ENCODE measurements at regions not wholly inside any gene's neighbourhood (a gene's known extent, or its start where the extent isn't known, plus 50 kb on each side); places are given as distances from the start of the nearest gene placed in this dataset.

DNA sequence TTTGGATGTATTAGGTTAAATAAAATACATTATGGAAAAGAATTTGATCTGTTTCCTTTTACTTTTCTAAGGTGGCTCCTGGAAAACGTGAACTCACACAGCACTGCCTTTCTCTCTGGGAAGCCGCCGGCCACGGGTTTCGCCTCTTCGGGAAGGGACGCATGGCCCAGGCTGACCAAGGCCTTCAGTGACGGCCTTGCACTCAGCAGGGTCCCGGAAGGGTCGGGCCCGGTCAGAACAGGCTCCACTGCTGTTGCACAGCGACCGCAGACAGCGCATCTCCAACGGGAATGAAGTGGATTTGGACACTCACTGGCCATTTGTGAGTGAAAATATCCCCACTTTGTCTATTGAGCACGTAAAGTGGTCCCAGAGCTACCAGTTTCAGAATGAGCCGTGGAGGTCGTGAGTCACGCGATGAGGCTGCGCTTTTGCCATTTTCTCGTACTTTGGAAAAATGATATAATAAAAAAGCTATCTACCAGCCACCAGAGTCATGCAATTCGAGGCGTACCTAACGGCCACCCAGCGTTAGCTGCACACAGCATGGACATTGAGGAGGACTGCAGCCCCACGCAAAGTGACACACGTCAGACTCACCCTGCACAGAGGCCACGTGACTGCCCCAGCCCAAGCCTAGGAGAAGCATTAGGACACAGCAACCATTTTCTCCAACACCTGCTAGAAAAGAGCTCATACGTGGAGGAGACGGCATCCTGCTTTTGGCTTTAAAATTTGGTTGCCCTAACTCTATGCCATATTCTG lies 244.3 kb downstream of the TTLL2 start:
- TF ChIP-seq, protein P1, sequence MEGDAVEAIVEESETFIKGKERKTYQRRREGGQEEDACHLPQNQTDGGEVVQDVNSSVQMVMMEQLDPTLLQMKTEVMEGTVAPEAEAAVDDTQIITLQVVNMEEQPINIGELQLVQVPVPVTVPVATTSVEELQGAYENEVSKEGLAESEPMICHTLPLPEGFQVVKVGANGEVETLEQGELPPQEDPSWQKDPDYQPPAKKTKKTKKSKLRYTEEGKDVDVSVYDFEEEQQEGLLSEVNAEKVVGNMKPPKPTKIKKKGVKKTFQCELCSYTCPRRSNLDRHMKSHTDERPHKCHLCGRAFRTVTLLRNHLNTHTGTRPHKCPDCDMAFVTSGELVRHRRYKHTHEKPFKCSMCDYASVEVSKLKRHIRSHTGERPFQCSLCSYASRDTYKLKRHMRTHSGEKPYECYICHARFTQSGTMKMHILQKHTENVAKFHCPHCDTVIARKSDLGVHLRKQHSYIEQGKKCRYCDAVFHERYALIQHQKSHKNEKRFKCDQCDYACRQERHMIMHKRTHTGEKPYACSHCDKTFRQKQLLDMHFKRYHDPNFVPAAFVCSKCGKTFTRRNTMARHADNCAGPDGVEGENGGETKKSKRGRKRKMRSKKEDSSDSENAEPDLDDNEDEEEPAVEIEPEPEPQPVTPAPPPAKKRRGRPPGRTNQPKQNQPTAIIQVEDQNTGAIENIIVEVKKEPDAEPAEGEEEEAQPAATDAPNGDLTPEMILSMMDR (IDR thresholded peaks at IDR 0.05; ENCODE audit: poor library complexity, severe bottlenecking): no peak
- no peak overlapping the region for H3K4me3 ChIP-seq (ENCODE audit: severe bottlenecking)
- no peaks in the 10 kb centered on the region for H3K27me3 ChIP-seq (ENCODE audit: insufficient read depth, poor library complexity, severe bottlenecking)
- DNase-seq (ENCODE audit: low spot score) (no peak), ATAC-seq (ENCODE audit: low read depth) (no peak)
- no peak overlapping the region for H3K27ac ChIP-seq (ENCODE audit: poor library complexity, severe bottlenecking)
- no peaks in the 10 kb centered on the region for H3K4me1 ChIP-seq (ENCODE audit: insufficient read depth, poor library complexity, severe bottlenecking)
- no peaks in the 10 kb centered on the region for H3K9me3 ChIP-seq (ENCODE audit: severe bottlenecking)
- no peaks in the 10 kb centered on the region for H3K36me3 ChIP-seq (ENCODE audit: low read depth)

GRCh38 chr6:167569879-167570278 lies 245.0 kb downstream of the TTLL2 start:
- TF ChIP-seq, protein P1 (IDR thresholded peaks at IDR 0.05; ENCODE audit: poor library complexity, severe bottlenecking): no peak
- H3K27me3 ChIP-seq (ENCODE audit: insufficient read depth, poor library complexity, severe bottlenecking): no peaks in the 10 kb centered on the region
- H3K27ac ChIP-seq (ENCODE audit: poor library complexity, severe bottlenecking): no peak overlapping the region
- no peaks in the 10 kb centered on the region for H3K36me3 ChIP-seq (ENCODE audit: low read depth)
- DNase-seq (ENCODE audit: low spot score) (no peak), ATAC-seq (ENCODE audit: low read depth) (no peak)
- no peaks in the 10 kb centered on the region for H3K9me3 ChIP-seq (ENCODE audit: severe bottlenecking)
- H3K4me3 ChIP-seq (ENCODE audit: severe bottlenecking): no peak overlapping the region
- H3K4me1 ChIP-seq (ENCODE audit: insufficient read depth, poor library complexity, severe bottlenecking): no peaks in the 10 kb centered on the region

DNA sequence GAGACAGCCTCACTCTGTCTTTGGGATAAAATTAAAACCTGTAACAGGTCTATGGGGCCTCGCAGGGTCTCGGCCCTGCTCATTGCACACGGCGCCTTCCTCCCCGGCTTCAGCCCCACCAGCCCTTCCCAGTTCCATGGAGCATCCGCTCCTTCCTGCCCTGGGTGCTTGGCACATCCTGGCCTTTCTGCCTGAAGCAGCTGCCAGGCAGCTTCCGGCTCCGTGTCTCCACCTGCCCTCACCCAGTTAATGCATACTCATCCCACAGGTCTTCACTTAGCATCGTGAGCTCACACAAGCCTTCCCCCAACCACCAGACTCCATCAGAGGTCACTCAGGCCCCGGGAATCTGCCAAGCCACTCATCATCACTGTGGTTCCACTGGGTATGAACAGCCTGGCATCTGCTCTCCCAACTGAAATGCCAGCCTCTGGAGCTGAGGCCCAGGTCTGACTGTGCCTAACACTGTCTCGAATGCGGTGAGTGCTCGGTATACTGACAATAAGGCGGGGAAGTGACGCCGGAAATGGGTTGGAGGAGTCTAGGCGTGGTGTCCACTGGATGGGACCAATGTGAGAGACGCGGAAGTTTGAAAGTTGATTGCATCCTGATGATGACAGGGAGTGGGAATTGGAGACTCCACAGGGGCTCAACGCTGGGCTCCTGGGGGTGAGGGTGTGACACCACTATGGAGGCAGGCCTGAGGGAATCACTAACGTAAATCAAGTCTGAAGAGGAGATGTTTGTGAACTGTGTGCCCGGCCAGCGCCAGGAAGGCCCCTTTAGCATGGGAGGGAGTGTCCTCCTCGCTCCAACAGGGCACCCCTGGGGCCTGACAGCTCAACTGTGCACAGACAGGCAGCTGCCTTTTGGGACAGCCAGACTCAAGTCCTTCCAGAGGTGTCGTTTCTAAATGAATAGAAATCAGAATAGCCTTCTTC lies 245.8 kb downstream of the TTLL2 start:
- no peak overlapping the region for H3K4me3 ChIP-seq (ENCODE audit: severe bottlenecking)
- H3K36me3 ChIP-seq (ENCODE audit: low read depth): no peaks in the 10 kb centered on the region
- TF ChIP-seq, protein P1 (IDR thresholded peaks at IDR 0.05; ENCODE audit: poor library complexity, severe bottlenecking): no peak
- no peak overlapping the region for H3K27ac ChIP-seq (ENCODE audit: poor library complexity, severe bottlenecking)
- ATAC-seq (ENCODE audit: low read depth): no peak
- H3K4me1 ChIP-seq (ENCODE audit: insufficient read depth, poor library complexity, severe bottlenecking): no peaks in the 10 kb centered on the region
- no peaks in the 10 kb centered on the region for H3K27me3 ChIP-seq (ENCODE audit: insufficient read depth, poor library complexity, severe bottlenecking)
- no peaks in the 10 kb centered on the region for H3K9me3 ChIP-seq (ENCODE audit: severe bottlenecking)
- no peak for DNase-seq (ENCODE audit: low spot score)

- H3K27ac ChIP-seq (ENCODE audit: poor library complexity, severe bottlenecking): no peak overlapping the region
- H3K9me3 ChIP-seq (ENCODE audit: severe bottlenecking): no peaks in the 10 kb centered on the region
- H3K36me3 ChIP-seq (ENCODE audit: low read depth): no peaks in the 10 kb centered on the region
- TF ChIP-seq, protein P1 (IDR thresholded peaks at IDR 0.05; ENCODE audit: poor library complexity, severe bottlenecking): no peak
- H3K27me3 ChIP-seq (ENCODE audit: insufficient read depth, poor library complexity, severe bottlenecking): no peaks in the 10 kb centered on the region
- ATAC-seq (ENCODE audit: low read depth) (no peak), DNase-seq (ENCODE audit: low spot score) (no peak)
- H3K4me3 ChIP-seq (ENCODE audit: severe bottlenecking): no peak overlapping the region
- H3K4me1 ChIP-seq (ENCODE audit: insufficient read depth, poor library complexity, severe bottlenecking): no peaks in the 10 kb centered on the region
Observed at GRCh38 chr6:167571550-167571949, 246.7 kb downstream of the TTLL2 start.

All from RWPE2 (cell line).